Fibroblast of gingiva (primary cell): ENCODE measurements at regions not wholly inside any gene's neighbourhood (a gene's known extent, or its start where the extent isn't known, plus 50 kb on each side); places are given as distances from the start of the nearest gene placed in this dataset.
A peak's percentile ranks its signal among the peaks of the same experiment; 100 is the strongest.
"Not testable (repeated sequence)": the region's sequence is repeated elsewhere in the genome, so short reads cannot be mapped to it uniquely, and the experiment has no call there.

Experiments
- DNase-seq: peaks from one replicate; pipeline ENCODE4 v3.0.0-alpha.2; 2011; ENCODE audit warnings: low read depth

GRCh38 chr2:37758141-37758601 lies 86.7 kb upstream of the CDC42EP3 start:
- not testable (repeated sequence) for DNase-seq

- DNase-seq: not testable (repeated sequence)
Observed at GRCh38 chr2:37759989-37760388, 88.5 kb upstream of the CDC42EP3 start.

- no peak for DNase-seq
Observed at GRCh38 chr2:37760471-37760870, 89.0 kb upstream of the CDC42EP3 start.

- DNase-seq: peak; percentile 77
Observed at GRCh38 chr2:37762281-37762680, 90.8 kb upstream of the CDC42EP3 start.

- DNase-seq: no peak
Observed at GRCh38 chr2:37764739-37765138, 93.3 kb upstream of the CDC42EP3 start.

- DNase-seq: peak; percentile 15
Observed at GRCh38 chr2:37766106-37766505, 94.7 kb upstream of the CDC42EP3 start.

GRCh38 chr2:37767046-37767445 lies 95.6 kb upstream of the CDC42EP3 start:
- no peak for DNase-seq

GRCh38 chr2:37767959-37768925 lies 96.8 kb upstream of the CDC42EP3 start:
- DNase-seq: peak; percentile 96

- DNase-seq: no peak
Observed at GRCh38 chr2:37769551-37769950, 98.1 kb upstream of the CDC42EP3 start.

GRCh38 chr2:37770797-37771196 lies 99.4 kb upstream of the CDC42EP3 start:
- DNase-seq: no peak

GRCh38 chr2:37771600-37772088 lies 100.2 kb upstream of the CDC42EP3 start:
- DNase-seq: no peak

GRCh38 chr2:37773371-37774130 lies 102.1 kb upstream of the CDC42EP3 start:
- no peak for DNase-seq

GRCh38 chr2:37774171-37774944 lies 102.9 kb upstream of the CDC42EP3 start:
- not testable (repeated sequence) for DNase-seq

- peak; percentile 48 for DNase-seq
Observed at GRCh38 chr2:37774976-37775907, 103.8 kb upstream of the CDC42EP3 start.

- DNase-seq: peak; percentile 54
Observed at GRCh38 chr2:37775908-37776250, 104.4 kb upstream of the CDC42EP3 start.

- peak; percentile 68 for DNase-seq
Observed at GRCh38 chr2:37776487-37776886, 105.0 kb upstream of the CDC42EP3 start.

GRCh38 chr2:37779139-37779538 lies 107.7 kb upstream of the CDC42EP3 start:
- DNase-seq: no peak

GRCh38 chr2:37779611-37780386 lies 108.4 kb upstream of the CDC42EP3 start:
- DNase-seq: no peak

- DNase-seq: no peak
Observed at GRCh38 chr2:37780387-37780676, 108.9 kb upstream of the CDC42EP3 start.

- DNase-seq: no peak
Observed at GRCh38 chr2:37781028-37781427, 109.6 kb upstream of the CDC42EP3 start.
